ENCODE measurements at regions not wholly inside any gene's neighbourhood (a gene's known extent, or its start where the extent isn't known, plus 50 kb on each side); places are given as distances from the start of the nearest gene placed in this dataset.
A peak's percentile ranks its signal among the peaks of the same experiment; 100 is the strongest.

GRCh38 chr2:211114826-211115455 is 558.5 kb downstream of the CPS1 start:
- DNase-seq (no peak), ATAC-seq (no peak)
- intact Hi-C loops (cut with DNase I) = no loop called here

- DNase-seq = no peak
- ATAC-seq = no peak
- intact Hi-C loops (cut with DNase I) = no loop called here
Observed at GRCh38 chr2:211117026-211117425, 560.6 kb downstream of the CPS1 start.

- intact Hi-C loops (cut with DNase I) = no loop called here
- DNase-seq = no peak
- ATAC-seq = no peak
Observed at GRCh38 chr2:211126256-211126655, 569.9 kb downstream of the CPS1 start.

DNA sequence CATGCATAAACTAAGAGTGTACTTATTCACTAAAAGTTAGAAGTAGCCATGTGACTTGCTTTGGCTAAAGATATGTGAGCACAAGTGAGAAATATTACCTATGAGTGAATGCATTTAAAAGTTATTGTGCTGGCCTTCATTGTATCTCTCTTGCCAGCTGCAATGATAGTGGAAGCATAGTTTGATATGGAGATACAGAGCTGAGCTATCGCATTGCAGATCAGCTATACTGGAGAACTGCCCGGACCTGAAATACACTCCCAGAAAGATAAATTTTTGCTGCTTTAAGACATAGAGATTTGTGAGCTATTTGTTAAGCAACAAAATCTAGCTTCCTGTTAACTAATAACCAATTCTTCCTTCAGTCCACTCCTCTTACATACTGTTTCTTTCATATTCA is 571.1 kb downstream of the CPS1 start:
- ATAC-seq (no peak), DNase-seq (no peak)
- intact Hi-C loops (cut with DNase I) = no loop called here

DNA sequence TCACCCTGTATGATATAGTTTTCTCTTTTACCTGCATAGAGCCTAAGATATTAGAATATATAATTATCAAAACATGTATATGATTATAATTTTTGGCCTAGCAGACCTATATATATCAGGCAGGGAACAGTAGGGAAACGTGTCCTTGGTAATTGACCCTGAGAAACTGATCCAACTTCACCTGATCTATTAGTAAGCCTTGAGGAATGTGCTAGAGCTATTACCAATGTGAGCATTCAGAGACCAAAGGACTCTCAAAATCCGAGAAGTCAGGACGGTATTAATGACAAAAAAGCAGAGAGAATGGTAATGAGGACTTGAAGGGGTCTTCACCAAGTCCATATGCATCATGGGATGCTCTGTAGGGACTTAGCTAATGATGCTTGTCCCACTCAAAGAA is 571.9 kb downstream of the CPS1 start:
- intact Hi-C loops (cut with DNase I) = no loop called here
- no peak for DNase-seq
- ATAC-seq = no peak

- intact Hi-C loops (cut with DNase I) = no loop called here
- DNase-seq = no peak
- ATAC-seq = no peak
Observed at GRCh38 chr2:211129798-211130197, 573.4 kb downstream of the CPS1 start.

- no peak for DNase-seq
- intact Hi-C loops (cut with DNase I) = no loop called here
- ATAC-seq = no peak
Observed at GRCh38 chr2:211132046-211132445, 575.6 kb downstream of the CPS1 start.

DNA sequence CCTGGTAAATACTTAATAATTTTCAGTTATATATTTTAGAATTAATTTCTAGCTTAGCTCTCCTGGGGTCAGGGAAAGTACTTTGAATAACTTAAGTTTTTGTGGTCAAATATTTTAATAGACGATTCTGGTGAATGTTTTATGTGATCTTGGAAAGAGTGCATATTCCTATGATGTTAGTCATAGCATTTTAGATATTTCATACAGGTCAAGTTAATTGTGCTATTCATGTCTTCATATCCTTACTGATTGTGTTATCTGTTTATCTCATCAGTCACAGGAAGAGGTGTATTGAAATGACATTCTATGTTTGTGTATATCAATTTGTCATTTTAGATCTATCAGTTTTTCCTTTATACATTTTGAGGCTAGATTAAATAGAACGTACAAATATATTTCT is 576.2 kb downstream of the CPS1 start:
- ATAC-seq = no peak
- no peak for DNase-seq
- intact Hi-C loops (cut with DNase I) = no loop called here

DNA sequence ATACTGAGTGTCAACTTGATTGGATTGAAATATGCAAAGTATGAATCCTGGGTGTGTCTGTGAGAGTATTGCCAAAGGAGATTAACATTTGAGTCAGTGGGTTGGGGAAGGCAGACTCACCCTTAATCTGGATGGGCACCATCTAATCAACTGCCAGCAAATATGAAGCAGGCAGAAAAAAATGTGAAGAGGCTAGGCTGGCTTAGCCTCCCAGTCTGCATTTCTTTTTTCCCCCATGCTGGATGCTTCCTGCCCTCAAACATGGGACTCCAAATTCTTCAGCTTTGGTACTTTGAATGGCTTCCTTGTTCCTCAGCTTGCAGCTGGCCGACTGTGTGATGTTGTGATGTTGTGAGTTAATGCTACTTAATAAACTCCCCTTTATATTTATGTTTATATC is 577.4 kb downstream of the CPS1 start:
- no peak for ATAC-seq
- no peak for DNase-seq
- intact Hi-C loops (cut with DNase I) = no loop called here

DNA sequence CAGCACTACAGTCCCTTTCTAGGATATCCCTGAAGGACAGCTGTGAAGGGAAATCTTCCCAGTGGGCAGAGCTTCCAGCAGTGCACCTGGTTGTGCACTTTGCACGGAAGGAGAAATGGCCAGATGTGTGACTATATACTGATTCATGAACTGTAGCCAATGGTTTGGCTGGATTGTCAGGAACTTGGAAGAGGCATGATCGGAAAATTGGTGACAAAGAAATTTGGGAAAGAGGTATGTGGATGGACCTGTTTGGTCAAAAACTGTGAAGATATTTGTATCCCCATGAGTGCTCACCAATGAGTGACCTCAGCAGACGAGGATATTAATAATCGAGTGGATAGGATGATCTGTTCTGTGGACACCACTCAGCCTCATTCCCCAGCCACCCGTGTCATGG is 582.2 kb downstream of the CPS1 start:
- intact Hi-C loops (cut with DNase I) = no loop called here
- DNase-seq (no peak), ATAC-seq (no peak)

- intact Hi-C loops (cut with DNase I) = no loop called here
- ATAC-seq = no peak
- no peak for DNase-seq
Observed at GRCh38 chr2:211141646-211142045, 585.2 kb downstream of the CPS1 start.

GRCh38 chr2:211144078-211144477 is 587.7 kb downstream of the CPS1 start:
- DNase-seq = no peak
- ATAC-seq = no peak
- intact Hi-C loops (cut with DNase I) = no loop called here

GRCh38 chr2:211144974-211145665 is 588.7 kb downstream of the CPS1 start:
- DNase-seq = no peak
- ATAC-seq = no peak
- intact Hi-C loops (cut with DNase I) = no loop called here

- ATAC-seq (no peak), DNase-seq (no peak)
- intact Hi-C loops (cut with DNase I) = no loop called here
Observed at GRCh38 chr2:211149731-211150130, 593.3 kb downstream of the CPS1 start.

DNA sequence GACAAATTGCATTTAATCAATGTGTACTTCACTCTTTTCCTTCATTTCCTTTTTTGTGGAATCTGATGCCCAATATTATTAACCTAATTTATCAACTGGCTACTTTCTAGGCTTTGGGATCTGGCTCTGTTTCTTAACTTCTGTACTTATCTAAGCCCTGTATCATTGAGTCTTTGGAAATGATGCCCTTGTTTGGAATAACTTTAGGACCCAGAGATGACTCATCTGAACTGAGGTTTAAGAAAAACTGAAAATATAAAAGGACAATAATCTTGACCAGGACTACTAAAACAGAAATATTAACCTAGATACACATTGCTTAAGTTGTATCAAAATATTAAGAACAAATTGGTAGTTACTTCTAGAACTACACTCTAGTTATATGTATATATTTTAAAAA is 600.8 kb downstream of the CPS1 start:
- ATAC-seq (no peak), DNase-seq (no peak)
- intact Hi-C loops (cut with DNase I) = loop anchor here in 1 of 2 donors (5.0 kb wide), 1 partner anchor 495 kb away; no protein-coding TSS in a partner anchor

- intact Hi-C loops (cut with DNase I) = loop anchor here in 1 of 2 donors (5.0 kb wide), 1 partner anchor 496 kb away; no protein-coding TSS in a partner anchor
Observed at GRCh38 chr2:211157856-211158463, 601.6 kb downstream of the CPS1 start.

GRCh38 chr2:211159972-211160371 is 603.6 kb downstream of the CPS1 start:
- intact Hi-C loops (cut with DNase I) = loop anchor here in 1 of 2 donors (5.0 kb wide), 1 partner anchor 498 kb away; no protein-coding TSS in a partner anchor
- DNase-seq (no peak), ATAC-seq (no peak)

More at GRCh38 chr2:211157856-211158463, 601.6 kb downstream of the CPS1 start:
- peak; percentile 76 for ATAC-seq
- peak; percentile 79 for DNase-seq

GRCh38 chr2:211161236-211161635 is 604.8 kb downstream of the CPS1 start:
- ATAC-seq (no peak), DNase-seq (no peak)
- intact Hi-C loops (cut with DNase I) = no loop called here

DNA sequence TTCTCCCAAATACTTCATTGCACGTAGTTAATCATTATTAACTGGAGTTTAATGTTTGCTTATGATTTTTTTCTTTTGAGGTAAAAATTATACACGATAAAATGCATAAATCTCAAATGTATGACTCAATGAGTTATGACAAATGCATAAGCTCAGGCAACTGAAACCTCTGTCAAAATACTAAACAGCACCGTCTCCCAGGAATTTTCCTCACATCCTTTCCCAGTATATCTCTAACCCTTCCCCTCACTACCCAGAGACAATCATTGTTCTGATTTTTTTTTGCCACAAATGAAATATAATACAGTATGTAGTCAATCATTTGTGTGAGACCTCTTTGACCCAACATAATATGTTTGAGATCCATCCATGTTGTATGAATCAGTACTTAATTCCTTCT is 606.5 kb downstream of the CPS1 start:
- intact Hi-C loops (cut with DNase I) = no loop called here
- DNase-seq (no peak), ATAC-seq (no peak)

DNA sequence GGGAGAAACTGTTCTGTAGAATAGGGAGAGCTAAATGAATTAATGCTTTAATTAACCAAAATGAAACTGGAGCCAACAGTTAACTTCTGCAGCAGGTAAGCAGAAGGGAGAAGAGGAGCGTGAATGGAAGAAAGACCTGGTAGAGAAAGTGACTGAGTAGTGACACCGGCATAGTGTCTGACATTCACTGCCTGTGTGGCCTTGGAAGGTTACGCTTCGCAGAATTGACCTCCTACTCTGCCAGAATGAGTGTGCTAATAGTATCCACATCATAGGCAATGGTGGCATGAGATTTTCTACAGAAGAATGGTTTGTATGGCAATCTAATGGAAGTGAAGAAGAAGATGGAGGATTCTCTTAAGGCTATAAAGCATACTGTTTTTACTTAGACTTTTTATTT is 614.4 kb downstream of the CPS1 start:
- intact Hi-C loops (cut with DNase I) = no loop called here
- DNase-seq (no peak), ATAC-seq (no peak)

DNA sequence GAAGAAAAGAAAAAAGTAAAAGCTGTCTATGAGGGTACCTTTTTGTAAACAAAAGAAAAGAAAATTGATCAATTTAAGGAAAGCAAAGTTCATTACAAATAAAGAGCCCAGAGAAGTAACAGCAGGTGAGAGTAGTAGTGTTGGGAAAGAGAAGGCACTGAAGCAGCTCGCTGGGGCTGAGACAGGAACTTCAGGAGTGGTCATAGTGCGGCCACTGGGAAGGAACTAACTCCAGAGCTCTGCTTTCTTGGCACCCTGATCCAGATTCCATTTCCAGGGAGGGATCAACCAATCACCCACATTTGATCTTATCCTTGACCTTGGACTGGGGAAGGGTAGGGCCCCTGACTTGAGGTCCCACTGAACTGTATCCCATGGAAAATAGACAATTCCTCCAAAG is 617.6 kb downstream of the CPS1 start:
- no peak for DNase-seq
- ATAC-seq = no peak
- intact Hi-C loops (cut with DNase I) = no loop called here
